Sigmoid colon (tissue), 6 donors: ENCODE measurements at regions not wholly inside any gene's neighbourhood (a gene's known extent, or its start where the extent isn't known, plus 50 kb on each side); places are given as distances from the start of the nearest gene placed in this dataset.

Experiments
- DNase-seq: peaks from one replicate; pipeline ENCODE4 v3.0.0-alpha.2; 2019
- H3K27ac ChIP-seq, 4 donors: fragments of 200-600 bp; sonication (generic); one replicate each; pipeline ENCODE4 v1.5.1; 2016 to 2019; ENCODE audit warnings: mild to moderate bottlenecking in 1 of 4
- H3K27me3 ChIP-seq, 3 donors: fragments of 200-600 bp; sonication (generic); one replicate each; pipeline ENCODE4 v1.5.1; 2019; ENCODE audit warnings: mild to moderate bottlenecking in 1 of 3
- H3K36me3 ChIP-seq, 4 donors: fragments of 200-600 bp; sonication (generic); one replicate each; pipeline ENCODE4 v1.5.1; 2016 to 2019
- H3K4me1 ChIP-seq, 4 donors: fragments of 200-600 bp; sonication (generic); one replicate each; pipeline ENCODE4 v1.5.1; 2017 to 2019
- H3K4me3 ChIP-seq, 4 donors: fragments of 200-600 bp; sonication (generic); one replicate each; pipeline ENCODE4 v1.5.1; 2017 to 2019; ENCODE audit warnings: mild to moderate bottlenecking in 2 of 4, moderate library complexity in 1 of 4
- H3K9me3 ChIP-seq, 4 donors: fragments of 200-600 bp in 3 of 4; sonication (generic) in 3 of 4; one replicate each; pipeline versions ENCODE4 v1.5.1 to v1.6.1; 2013 to 2019
- CTCF ChIP-seq, 4 experiments: fragments of 450-650 bp in 3 of 4; fragments of 200-600 bp in 1 of 4; IDR thresholded peaks; one replicate each; pipeline ENCODE4 v1.5.1; 2016 to 2019; ENCODE audit warnings: antibody characterized with exemption in 4 of 4, mild to moderate bottlenecking in 3 of 4, moderate library complexity in 2 of 4
- EP300 ChIP-seq, 4 donors: sonication (generic); formaldehyde crosslinking; IDR thresholded peaks; one replicate each; pipeline ENCODE4 v1.6.1; 2017; ENCODE audit warnings: antibody characterized with exemption in 4 of 4
- POLR2A ChIP-seq, 2 donors: fragments of 450-650 bp; IDR thresholded peaks; one replicate each; pipeline ENCODE4 v1.6.1; 2016; ENCODE audit warnings: antibody characterized with exemption in 2 of 2, mild to moderate bottlenecking in 2 of 2, moderate library complexity in 2 of 2
- POLR2AphosphoS5 ChIP-seq, 4 donors: sonication (generic); formaldehyde crosslinking; IDR thresholded peaks; one replicate each; pipeline ENCODE4 v1.6.1; 2017; ENCODE audit warnings: antibody characterized with exemption in 4 of 4
- WGBS, 2 donors: extraction: QIAGEN DNeasy Blood & Tissue Kit; methylation state at CpG; one replicate each; pipeline ENCODE4 v1.1.7; 2013; 5-methylcytosine and 5-hydroxymethylcytosine counted together
- intact Hi-C: fragments of 100-400 bp; cut with DNase I; formaldehyde crosslinking; loops from one replicate; pipeline ENCODE4 v1.15.1; 2023
- donor health status: healthy with polysubstance abuse.
- donor health status: healthy.

GRCh38 chr1:221625026-221625425, 116.9 kb downstream of the DUSP10 start:
- H3K27ac ChIP-seq = no peak overlapping the region
- H3K4me3 ChIP-seq = no peak overlapping the region
- H3K27me3 ChIP-seq = no peaks in the 10 kb centered on the region
- TF ChIP-seq POLR2AphosphoS5 (IDR thresholded peaks at IDR 0.05) (no peak), EP300 (IDR thresholded peaks at IDR 0.05) (no peak), CTCF (IDR thresholded peaks at IDR 0.05) (no peak), POLR2A (IDR thresholded peaks at IDR 0.05) (no peak)
- H3K4me1 ChIP-seq = peaks cover 0 to 10% (median 4%) of the 10 kb centered on the region in 4 donors
- intact Hi-C loops = no loop called here
- no peaks in the 10 kb centered on the region for H3K9me3 ChIP-seq
- DNase-seq = no peak
- no peaks in the 10 kb centered on the region for H3K36me3 ChIP-seq

- H3K27me3 ChIP-seq = no peaks in the 10 kb centered on the region
- DNase-seq = no peak
- no peak overlapping the region for H3K27ac ChIP-seq
- intact Hi-C loops = no loop called here
- 94 to 97% methylated on average over 1 of the region's 1 CpG for WGBS, 2 donors
- H3K36me3 ChIP-seq = no peaks in the 10 kb centered on the region
- H3K9me3 ChIP-seq = no peaks in the 10 kb centered on the region
- TF ChIP-seq POLR2AphosphoS5 (IDR thresholded peaks at IDR 0.05) (no peak), CTCF (IDR thresholded peaks at IDR 0.05) (no peak), EP300 (IDR thresholded peaks at IDR 0.05) (no peak), POLR2A (IDR thresholded peaks at IDR 0.05) (no peak)
- H3K4me3 ChIP-seq = no peak overlapping the region
- peaks cover 0 to 4% (median 2%) of the 10 kb centered on the region in 4 donors for H3K4me1 ChIP-seq
Observed at GRCh38 chr1:221626041-221626440, 115.8 kb downstream of the DUSP10 start.

GRCh38 chr1:221630236-221630635, 111.7 kb downstream of the DUSP10 start:
- TF ChIP-seq POLR2AphosphoS5 (IDR thresholded peaks at IDR 0.05) (no peak), POLR2A (IDR thresholded peaks at IDR 0.05) (no peak), CTCF (IDR thresholded peaks at IDR 0.05) (no peak), EP300 (IDR thresholded peaks at IDR 0.05) (no peak)
- intact Hi-C loops = no loop called here
- H3K4me3 ChIP-seq = no peak overlapping the region
- H3K36me3 ChIP-seq = no peaks in the 10 kb centered on the region
- no peak overlapping the region for H3K27ac ChIP-seq
- H3K9me3 ChIP-seq = no peaks in the 10 kb centered on the region
- no peaks in the 10 kb centered on the region for H3K27me3 ChIP-seq
- no peaks in the 10 kb centered on the region for H3K4me1 ChIP-seq
- DNase-seq = no peak

- TF ChIP-seq EP300 (IDR thresholded peaks at IDR 0.05) = no peak
- no peak for TF ChIP-seq CTCF (IDR thresholded peaks at IDR 0.05)
- TF ChIP-seq POLR2A (IDR thresholded peaks at IDR 0.05) = no peak
- TF ChIP-seq POLR2AphosphoS5 (IDR thresholded peaks at IDR 0.05) = no peak
- no peaks in the 10 kb centered on the region for H3K27me3 ChIP-seq
- intact Hi-C loops = no loop called here
- no peaks in the 10 kb centered on the region for H3K36me3 ChIP-seq
- H3K27ac ChIP-seq = no peak overlapping the region
- H3K9me3 ChIP-seq = no peaks in the 10 kb centered on the region
- no peak overlapping the region for H3K4me3 ChIP-seq
- DNase-seq = no peak
- no peaks in the 10 kb centered on the region for H3K4me1 ChIP-seq
Observed at GRCh38 chr1:221631556-221631955, 110.3 kb downstream of the DUSP10 start.

- Histone ChIP-seq H3K36me3 (no peaks in the 10 kb centered on the region), H3K27ac (no peak overlapping the region), H3K27me3 (no peaks in the 10 kb centered on the region), H3K4me1 (peaks cover 0 to under 1% (median 0%) of the 10 kb centered on the region in 4 donors), H3K4me3 (no peak overlapping the region), H3K9me3 (no peaks in the 10 kb centered on the region)
- TF ChIP-seq POLR2AphosphoS5 (IDR thresholded peaks at IDR 0.05) (no peak), EP300 (IDR thresholded peaks at IDR 0.05) (no peak), CTCF (IDR thresholded peaks at IDR 0.05) (no peak), POLR2A (IDR thresholded peaks at IDR 0.05) (no peak)
- WGBS, 2 donors = 42 to 48% methylated on average over 4 of the region's 4 CpGs
- DNase-seq = no peak
- intact Hi-C loops = no loop called here
Observed at GRCh38 chr1:221632072-221632471, 109.8 kb downstream of the DUSP10 start.
